ENCODE measurements at regions not wholly inside any gene's neighbourhood (a gene's known extent, or its start where the extent isn't known, plus 50 kb on each side); places are given as distances from the start of the nearest gene placed in this dataset.
"Not testable (repeated sequence)": the region's sequence is repeated elsewhere in the genome, so short reads cannot be mapped to it uniquely, and the experiment has no call there.

GRCh38 chr9:16052757-16053530 is 500.1 kb downstream of the CCDC171 start:
- DNase-seq (ENCODE audit: extremely low read depth, low read depth, low spot score), result no peak

DNA sequence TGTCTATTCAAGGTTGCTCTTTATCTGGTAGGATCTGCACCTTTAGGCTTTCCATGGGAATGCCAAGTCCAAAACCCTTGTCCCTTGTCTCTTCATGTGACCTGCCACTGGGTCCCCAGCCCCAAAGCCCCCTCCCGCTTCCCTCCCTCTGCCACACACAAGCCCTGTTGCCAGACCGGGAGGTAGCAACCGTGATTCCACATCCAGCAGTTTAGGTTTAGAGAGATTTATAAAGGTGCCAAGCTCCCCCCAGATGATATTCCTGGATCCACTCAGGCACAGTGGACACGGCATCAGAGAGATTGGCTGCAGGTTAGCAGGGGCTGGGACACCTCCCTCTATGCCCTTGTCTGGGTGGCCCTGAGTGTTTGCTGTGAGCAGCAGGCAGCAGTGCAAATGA is 504.7 kb downstream of the CCDC171 start:
- DNase-seq (ENCODE audit: extremely low read depth, low read depth, low spot score), result no peak

- no peak for DNase-seq (ENCODE audit: extremely low read depth, low read depth, low spot score)
Measured at GRCh38 chr9:16058131-16058549, 505.3 kb downstream of the CCDC171 start.

DNA sequence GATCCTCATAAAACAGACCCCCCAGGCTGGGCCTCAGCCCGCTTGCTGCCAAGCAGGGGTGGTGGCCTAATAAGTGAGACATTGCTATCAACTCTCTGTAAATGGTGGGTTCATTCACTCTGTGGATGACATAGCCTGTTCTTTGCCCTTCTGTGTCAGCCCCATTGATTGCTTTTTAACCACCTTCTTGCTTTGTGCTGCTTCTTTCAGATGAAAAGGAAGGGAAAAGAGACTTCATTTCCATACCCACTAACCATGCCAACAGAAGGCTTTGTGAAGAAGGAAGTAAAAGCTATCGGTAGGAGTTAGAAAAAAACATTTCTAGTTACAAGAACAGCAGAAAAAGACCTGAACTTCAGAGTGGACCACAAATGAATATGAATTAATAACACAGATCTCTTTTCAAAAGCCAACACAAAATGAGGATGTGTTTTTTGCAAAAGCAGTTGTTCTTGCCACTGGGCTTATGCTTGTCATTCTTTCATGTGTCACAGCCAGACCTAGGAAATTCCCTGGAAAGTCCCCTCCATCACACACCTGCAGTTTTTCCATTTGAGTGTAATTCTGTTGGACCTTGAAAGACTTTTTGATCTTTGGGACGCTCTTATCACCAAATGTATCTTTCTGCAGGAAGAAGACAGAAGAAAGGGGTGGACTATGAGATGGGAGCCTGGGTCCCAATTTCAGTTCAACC is 507.7 kb downstream of the CCDC171 start:
- DNase-seq (ENCODE audit: extremely low read depth, low read depth, low spot score), result no peak

DNA sequence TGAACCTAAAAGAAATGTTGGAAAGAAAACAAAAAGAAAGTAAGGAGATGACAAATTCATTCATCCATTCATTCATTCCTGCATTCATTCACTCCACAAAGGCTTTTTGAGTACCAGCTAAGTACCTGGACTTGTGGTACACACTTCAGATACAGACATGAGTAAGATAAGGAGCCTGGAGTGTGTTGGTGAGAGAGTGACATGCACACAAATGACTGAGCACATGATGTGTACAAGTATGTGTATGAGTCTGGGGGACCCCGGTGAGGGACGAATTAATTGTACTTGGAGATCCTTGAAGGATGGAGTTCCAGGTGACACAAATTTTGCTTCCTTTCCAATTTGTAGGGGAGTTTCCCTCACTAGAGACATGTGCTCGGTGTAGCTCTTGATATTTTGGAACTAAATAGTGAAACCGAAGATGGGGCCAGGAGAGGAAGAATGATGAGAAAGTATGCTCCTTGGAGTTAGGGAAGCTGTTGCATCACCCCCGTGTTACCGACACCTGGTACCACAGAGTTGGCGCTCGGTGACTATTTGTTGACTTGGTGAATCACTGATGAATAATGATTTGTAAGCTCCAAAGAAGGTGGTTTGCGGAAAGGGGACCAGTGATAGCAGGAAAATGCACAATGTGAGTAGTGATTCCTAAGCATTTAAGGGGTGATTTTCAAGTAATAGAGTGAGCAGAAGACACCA is 509.8 kb downstream of the CCDC171 start:
- no peak for DNase-seq (ENCODE audit: extremely low read depth, low read depth, low spot score)

DNA sequence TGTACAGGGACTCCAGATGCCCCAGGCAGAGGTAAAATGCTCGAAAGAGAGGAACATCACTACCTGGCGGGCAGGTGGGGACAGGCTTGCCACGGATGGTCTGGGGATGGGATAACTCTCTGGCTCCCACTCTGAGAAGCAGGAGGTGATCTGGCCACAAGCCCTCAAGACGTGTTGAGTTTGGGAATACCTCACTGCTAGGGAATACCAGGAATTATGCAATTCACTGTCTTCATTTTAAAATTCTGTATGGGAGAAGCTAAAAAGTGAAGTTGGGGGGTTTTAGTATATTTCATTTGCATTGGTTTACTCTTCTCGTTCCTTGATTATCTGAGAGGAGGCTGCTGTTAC is 510.4 kb downstream of the CCDC171 start:
- no peak for DNase-seq (ENCODE audit: extremely low read depth, low read depth, low spot score)

- DNase-seq (ENCODE audit: extremely low read depth, low read depth, low spot score), result no peak
Measured at GRCh38 chr9:16064771-16065170, 511.9 kb downstream of the CCDC171 start.

DNA sequence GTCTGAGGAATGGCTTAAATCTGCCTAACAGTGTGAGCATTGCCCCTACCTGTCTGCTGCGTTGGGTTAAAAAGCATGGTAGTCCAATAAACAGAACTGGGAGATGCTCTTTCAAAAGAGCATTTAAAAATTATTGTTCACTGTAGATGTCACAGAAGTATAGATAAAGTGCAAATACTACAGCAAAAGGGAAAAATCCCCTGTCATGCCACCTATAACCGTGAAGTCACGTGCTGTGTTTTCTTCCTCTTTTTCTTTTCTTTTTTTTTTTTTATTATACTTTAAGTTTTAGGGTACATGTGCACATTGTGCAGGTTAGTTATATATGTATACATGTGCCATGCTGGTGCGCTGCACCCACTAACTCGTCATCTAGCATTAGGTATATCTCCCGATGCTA is 513.4 kb downstream of the CCDC171 start:
- not testable (repeated sequence) for DNase-seq (ENCODE audit: extremely low read depth, low read depth, low spot score)

DNA sequence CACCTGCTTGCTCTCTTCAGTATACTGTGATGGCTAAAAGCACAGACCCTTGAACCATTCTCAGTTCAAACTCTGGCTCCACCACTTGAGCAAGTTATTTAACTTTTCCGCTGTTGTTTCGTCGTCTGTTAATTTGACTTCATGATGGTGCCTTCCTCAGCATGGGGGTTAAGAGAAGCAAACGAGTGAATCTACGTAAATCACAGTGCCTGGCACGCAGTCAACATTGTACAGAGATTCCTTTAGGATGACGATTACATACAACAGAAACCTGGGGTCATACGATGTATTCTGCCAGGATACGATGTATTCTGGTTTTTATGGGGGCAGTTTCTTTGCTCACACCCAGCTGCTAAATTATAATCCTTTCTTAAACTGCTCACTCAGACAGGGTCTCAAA is 515.6 kb downstream of the CCDC171 start:
- DNase-seq (ENCODE audit: extremely low read depth, low read depth, low spot score), result no peak

GRCh38 chr9:16069249-16069648 is 516.4 kb downstream of the CCDC171 start:
- no peak for DNase-seq (ENCODE audit: extremely low read depth, low read depth, low spot score)

GRCh38 chr9:16069671-16070454 is 517.0 kb downstream of the CCDC171 start:
- no peak for DNase-seq (ENCODE audit: extremely low read depth, low read depth, low spot score)

DNA sequence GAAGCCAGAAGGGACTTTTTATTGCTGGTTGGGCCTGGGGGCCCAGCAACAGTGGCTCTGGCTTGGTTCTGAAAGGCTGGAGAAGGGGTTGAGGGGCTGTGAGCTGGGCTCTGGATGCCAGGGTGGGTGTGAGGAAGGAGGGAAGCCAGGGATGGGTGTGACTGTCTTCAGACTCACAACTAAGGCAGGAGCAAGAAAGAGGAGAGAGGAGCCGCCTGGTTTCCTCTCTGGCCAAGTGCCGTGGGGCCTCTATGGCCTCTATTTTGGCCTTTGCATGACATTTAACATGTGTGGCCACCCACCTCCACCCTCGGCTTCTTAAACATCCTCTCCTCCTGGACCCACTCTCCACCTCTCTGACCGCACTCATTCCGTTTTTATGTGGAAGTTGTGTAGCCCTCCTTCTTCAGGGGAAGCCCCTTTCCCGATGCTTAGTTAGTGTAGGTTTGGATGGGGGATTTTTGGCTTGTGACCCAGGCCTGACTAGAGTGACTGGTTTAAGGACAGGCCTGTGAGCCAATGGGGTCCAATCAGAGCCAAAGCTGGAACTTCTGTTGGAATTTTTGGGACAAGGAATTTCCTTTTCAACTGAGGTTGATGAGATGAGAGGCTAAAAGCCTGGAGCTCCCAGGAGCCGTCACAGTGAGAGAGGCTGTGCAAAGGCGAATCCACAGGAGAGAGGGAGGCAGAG is 517.8 kb downstream of the CCDC171 start:
- no peak for DNase-seq (ENCODE audit: extremely low read depth, low read depth, low spot score)

DNA sequence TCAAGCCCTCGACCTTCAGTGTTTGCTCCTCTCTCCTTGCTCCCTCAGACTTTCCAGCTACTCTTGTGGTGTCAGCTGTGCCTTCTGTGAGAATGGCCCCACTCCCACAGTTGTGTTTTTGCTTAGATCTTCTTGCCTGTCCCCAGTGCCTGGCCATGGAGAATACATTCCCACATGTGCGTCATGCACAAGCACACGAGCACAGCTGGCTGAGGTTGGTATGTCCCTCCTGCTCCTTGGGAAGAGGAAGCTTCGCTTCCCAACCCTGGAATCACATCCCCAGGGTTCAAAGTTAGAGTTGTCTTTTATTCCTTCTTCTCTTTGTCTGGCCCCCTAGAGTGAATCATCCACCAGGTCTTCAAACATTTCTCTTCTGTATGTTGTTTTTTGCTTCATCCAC is 518.6 kb downstream of the CCDC171 start:
- no peak for DNase-seq (ENCODE audit: extremely low read depth, low read depth, low spot score)

DNA sequence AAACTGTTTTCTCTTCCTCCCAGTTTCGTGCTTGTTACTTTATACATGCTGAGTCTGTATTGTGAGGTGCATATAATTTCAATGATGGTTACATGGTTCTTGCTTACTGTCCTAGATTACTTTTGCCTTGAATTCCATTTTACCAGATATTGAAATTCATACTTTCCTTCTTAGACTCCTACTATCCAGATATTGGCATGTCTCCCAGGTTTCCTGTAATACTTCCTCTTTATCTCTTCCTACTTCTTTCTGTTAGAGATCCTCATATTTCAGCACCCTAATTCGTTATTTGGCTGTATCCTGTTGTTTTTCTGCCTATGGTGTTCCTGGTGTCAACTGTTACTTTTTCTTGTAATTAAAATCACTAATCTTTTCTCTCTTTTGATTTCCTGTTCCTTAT is 522.1 kb downstream of the CCDC171 start:
- DNase-seq (ENCODE audit: extremely low read depth, low read depth, low spot score), result no peak

- DNase-seq (ENCODE audit: extremely low read depth, low read depth, low spot score), result no peak
Measured at GRCh38 chr9:16075696-16076095, 522.9 kb downstream of the CCDC171 start.

GRCh38 chr9:16076511-16076910 is 523.7 kb downstream of the CCDC171 start:
- no peak for DNase-seq (ENCODE audit: extremely low read depth, low read depth, low spot score)

GRCh38 chr9:16082796-16083195 is 530.0 kb downstream of the CCDC171 start:
- DNase-seq (ENCODE audit: extremely low read depth, low read depth, low spot score), result no peak

DNA sequence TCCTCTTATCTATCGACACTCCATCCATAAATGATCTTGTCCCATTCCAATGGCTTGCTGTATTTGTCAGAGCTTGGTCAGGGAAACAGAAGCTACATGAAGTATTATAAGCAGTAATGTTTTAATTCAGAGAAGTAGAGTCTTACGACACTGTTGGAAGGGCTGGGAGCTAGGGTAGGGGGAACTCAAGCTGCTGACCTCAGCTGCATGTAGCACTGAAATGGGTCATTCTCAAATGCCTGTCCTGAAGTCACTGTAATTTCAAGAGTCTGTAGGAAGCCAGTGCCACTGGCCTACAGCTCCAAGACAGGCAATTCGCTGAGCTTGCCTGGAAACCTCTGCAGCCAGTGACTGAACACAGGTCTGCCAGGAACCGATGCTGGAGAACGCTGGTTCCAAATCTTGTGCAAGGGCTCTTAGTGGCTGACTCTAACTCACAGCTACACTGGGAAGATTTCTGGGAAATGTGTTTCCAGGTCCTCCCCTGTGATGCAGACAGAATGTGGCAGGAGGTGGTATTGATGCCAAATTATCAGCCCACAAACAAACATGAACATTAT is 532.4 kb downstream of the CCDC171 start:
- no peak for DNase-seq (ENCODE audit: extremely low read depth, low read depth, low spot score)

GRCh38 chr9:16090907-16091629 is 538.2 kb downstream of the CCDC171 start:
- no peak for DNase-seq (ENCODE audit: extremely low read depth, low read depth, low spot score)

Data from glomerular endothelial cell (primary cell).